Prostate gland (tissue), 2 donors: ENCODE measurements at regions not wholly inside any gene's neighbourhood (a gene's known extent, or its start where the extent isn't known, plus 50 kb on each side); places are given as distances from the start of the nearest gene placed in this dataset.

ENCODE experiments used
- CTCF ChIP-seq, 4 experiments: fragments of 200-600 bp in 2 of 4; fragments of 450-650 bp in 2 of 4; sonication (generic) in 2 of 4; IDR thresholded peaks; 1 replicate in 3 of 4; 2 replicates in 1 of 4; pipeline ENCODE4 v1.5.1; 2016 to 2019; ENCODE audit warnings: antibody characterized with exemption in 4 of 4, mild to moderate bottlenecking in 2 of 4, moderate library complexity in 2 of 4
- POLR2A ChIP-seq: fragments of 450-650 bp; IDR thresholded peaks from one replicate; pipeline ENCODE4 v1.6.1; 2016; ENCODE audit warnings: antibody characterized with exemption, mild to moderate bottlenecking
- POLR2AphosphoS5 ChIP-seq: sonication (generic); formaldehyde crosslinking; IDR thresholded peaks from one replicate; pipeline ENCODE4 v1.6.1; 2017; ENCODE audit warnings: antibody characterized with exemption

- TF ChIP-seq CTCF (IDR thresholded peaks at IDR 0.05) (no peak), POLR2A (no peak), POLR2AphosphoS5 (no peak)
Observed at GRCh38 chr6:1062786-1063545, 248.9 kb upstream of the FOXQ1 start.
